WERI-Rb-1 (cell line): ENCODE measurements at regions not wholly inside any gene's neighbourhood (a gene's known extent, or its start where the extent isn't known, plus 50 kb on each side); places are given as distances from the start of the nearest gene placed in this dataset.
"Not testable (repeated sequence)": the region's sequence is repeated elsewhere in the genome, so short reads cannot be mapped to it uniquely, and the experiment has no call there.

Experiments
- DNase-seq: peaks from one replicate; pipeline ENCODE4 v3.0.0-alpha.2; 2020
- H3K27ac ChIP-seq: fragments of 250-450 bp; sonication (Bioruptor Pico); 2 replicates; pipeline ENCODE4 v1.5.1; 2020; ENCODE audit warnings: mild to moderate bottlenecking, moderate library complexity
- H3K27me3 ChIP-seq: fragments of 250-450 bp; sonication (Bioruptor Pico); 2 replicates; pipeline ENCODE4 v1.5.1; 2021; ENCODE audit warnings: mild to moderate bottlenecking, low read depth, moderate library complexity; ENCODE audit not compliant: insufficient read depth, severe bottlenecking
- H3K36me3 ChIP-seq: fragments of 250-450 bp; sonication (Bioruptor Pico); 2 replicates; pipeline ENCODE4 v1.5.1; 2020; ENCODE audit warnings: mild to moderate bottlenecking, moderate library complexity
- H3K4me3 ChIP-seq: 2 replicates; pipeline ENCODE4 v1.5.1; 2011; ENCODE audit warnings: low read depth, mild to moderate bottlenecking, control low read depth, low read length
- H3K9me3 ChIP-seq: fragments of 250-450 bp; sonication (Bioruptor Pico); 2 replicates; pipeline ENCODE4 v1.5.1; 2021; ENCODE audit warnings: mild to moderate bottlenecking, moderate library complexity; ENCODE audit not compliant: severe bottlenecking
- CTCF ChIP-seq: IDR thresholded peaks from 2 replicates; pipeline ENCODE4 v1.5.1; 2011; ENCODE audit warnings: low read depth, mild to moderate bottlenecking, control low read depth, inconsistent platforms, low read length

GRCh38 chrX:1851527-1851926 lies 236.7 kb downstream of the ASMT start:
- no peak for DNase-seq
- TF ChIP-seq CTCF: no peak
- Histone ChIP-seq H3K27ac (no peak overlapping the region), H3K27me3 (no peaks in the 10 kb centered on the region), H3K9me3 (no peaks in the 10 kb centered on the region), H3K36me3 (no peaks in the 10 kb centered on the region), H3K4me3 (no peak overlapping the region)

- H3K36me3 ChIP-seq: no peaks in the 10 kb centered on the region
- H3K27ac ChIP-seq: no peak overlapping the region
- no peak for DNase-seq
- H3K9me3 ChIP-seq: no peaks in the 10 kb centered on the region
- no peak for TF ChIP-seq CTCF
- no peak overlapping the region for H3K4me3 ChIP-seq
- H3K27me3 ChIP-seq: no peaks in the 10 kb centered on the region
These were observed 237.2 kb downstream of the ASMT start for GRCh38 chrX:1852082-1852481.

- no peaks in the 10 kb centered on the region for H3K27me3 ChIP-seq
- no peak for TF ChIP-seq CTCF
- H3K27ac ChIP-seq: no peak overlapping the region
- no peaks in the 10 kb centered on the region for H3K36me3 ChIP-seq
- no peak overlapping the region for H3K4me3 ChIP-seq
- no peaks in the 10 kb centered on the region for H3K9me3 ChIP-seq
- DNase-seq: no peak
These were observed 238.6 kb downstream of the ASMT start for GRCh38 chrX:1853447-1853846.

- DNase-seq: no peak
These were observed 239.1 kb downstream of the ASMT start for GRCh38 chrX:1853916-1854315.

GRCh38 chrX:1854861-1855260 lies 240.0 kb downstream of the ASMT start:
- not testable (repeated sequence) for H3K9me3 ChIP-seq, H3K4me3 ChIP-seq, DNase-seq, H3K36me3 ChIP-seq, H3K27me3 ChIP-seq, H3K27ac ChIP-seq

More at GRCh38 chrX:1853916-1854315, 239.1 kb downstream of the ASMT start:
- Histone ChIP-seq H3K36me3 (no peaks in the 10 kb centered on the region), H3K27ac (no peak overlapping the region), H3K27me3 (no peaks in the 10 kb centered on the region), H3K9me3 (no peaks in the 10 kb centered on the region), H3K4me3 (no peak overlapping the region)
- TF ChIP-seq CTCF: no peak

GRCh38 chrX:1859266-1859665 lies 244.4 kb downstream of the ASMT start:
- not testable (repeated sequence) for H3K4me3 ChIP-seq, H3K27me3 ChIP-seq, DNase-seq, H3K27ac ChIP-seq, H3K9me3 ChIP-seq, H3K36me3 ChIP-seq

GRCh38 chrX:1860936-1861594 lies 246.2 kb downstream of the ASMT start:
- H3K4me3 ChIP-seq: no peak overlapping the region
- no peak for DNase-seq
- no peak for TF ChIP-seq CTCF
- H3K36me3 ChIP-seq: no peaks in the 10 kb centered on the region
- H3K9me3 ChIP-seq: no peaks in the 10 kb centered on the region
- no peak overlapping the region for H3K27ac ChIP-seq
- no peaks in the 10 kb centered on the region for H3K27me3 ChIP-seq

GRCh38 chrX:1863995-1864394 lies 249.1 kb downstream of the ASMT start:
- H3K36me3 ChIP-seq, H3K9me3 ChIP-seq, DNase-seq, H3K27me3 ChIP-seq, H3K27ac ChIP-seq, H3K4me3 ChIP-seq: not testable (repeated sequence)
